Panc1 (cell line): ENCODE measurements at regions not wholly inside any gene's neighbourhood (a gene's known extent, or its start where the extent isn't known, plus 50 kb on each side); places are given as distances from the start of the nearest gene placed in this dataset.

Experiments used
- ATAC-seq: fragments of 200-7000 bp; cut with Tn5 transposase; 2 replicates; pipeline ENCODE4 v1.9.1; 2020; ENCODE audit warnings: mild to moderate bottlenecking, moderate library complexity
- BruUV-seq: library from RNA; stranded (reverse); fragments of 400-500 nt; replicated peaks from 2 replicates; lab custom pipeline; 2021; lab: Mats Ljungman, UMichigan
- CTCF ChIA-PET: fragments of 300-600 bp; sonication (Branson Sonifier 250); formaldehyde crosslinking; loops from one replicate; lab custom pipeline; 2022; ENCODE audit warnings: antibody characterized with exemption; lab: Charles Lee
- POLR2A ChIA-PET: fragments of 300-600 bp; sonication (Branson Sonifier 250); formaldehyde crosslinking; loops from one replicate; lab custom pipeline; 2022; ENCODE audit warnings: antibody characterized with exemption; lab: Charles Lee
- DNase-seq: peaks from one replicate; pipeline ENCODE4 v3.0.0-alpha.2; 2010; ENCODE audit warnings: low read depth, low spot score
- H3K27ac ChIP-seq: 2 replicates; pipeline ENCODE4 v1.5.1; 2011; ENCODE audit warnings: mild to moderate bottlenecking, low read length, inconsistent platforms
- H3K27me3 ChIP-seq: fragments of 200-500 bp; sonication (Bioruptor generic); 2 replicates; pipeline ENCODE4 v1.6.0; 2014; ENCODE audit warnings: low read length, inconsistent platforms; ENCODE audit not compliant: control insufficient read depth, insufficient read depth
- H3K36me3 ChIP-seq: fragments of 200-500 bp; sonication (Bioruptor generic); 2 replicates; pipeline ENCODE4 v1.5.1; 2014; ENCODE audit warnings: inconsistent platforms, mild to moderate bottlenecking, low read length, moderate library complexity; ENCODE audit not compliant: control insufficient read depth, insufficient read depth
- H3K4me1 ChIP-seq: 2 replicates; pipeline ENCODE4 v1.5.1; 2011; ENCODE audit warnings: inconsistent platforms, mild to moderate bottlenecking, low read length, moderate library complexity; ENCODE audit not compliant: control insufficient read depth, insufficient read depth
- H3K4me3 ChIP-seq, 2 experiments: 2 replicates each; pipeline ENCODE4 v1.5.1; 2011 to 2012; ENCODE audit warnings: low read depth in 2 of 2, low read length in 2 of 2, mild to moderate bottlenecking in 2 of 2, inconsistent platforms in 1 of 2, moderate library complexity in 1 of 2
- H3K9me3 ChIP-seq: fragments of 200-500 bp; sonication (Bioruptor generic); 2 replicates; pipeline ENCODE4 v1.5.1; 2014; ENCODE audit warnings: low read depth, mild to moderate bottlenecking, inconsistent platforms, low read length, moderate library complexity; ENCODE audit not compliant: control insufficient read depth, insufficient read depth
- CTCF ChIP-seq: fragments of 450-650 bp; IDR thresholded peaks from 2 replicates; pipeline ENCODE4 v1.5.1; 2017; ENCODE audit warnings: mild to moderate bottlenecking
- POLR2AphosphoS5 ChIP-seq: IDR thresholded peaks from 2 replicates; pipeline ENCODE4 v1.6.1; 2012; ENCODE audit warnings: mild to moderate bottlenecking, low read depth, low read length, moderate library complexity
- REST ChIP-seq, 2 experiments: IDR thresholded peaks; 2 replicates each; pipeline ENCODE4 v1.6.1; 2011 to 2012; ENCODE audit warnings: low read depth in 2 of 2, control low read depth in 1 of 2, low read length in 1 of 2, mild to moderate bottlenecking in 1 of 2, moderate library complexity in 1 of 2; ENCODE audit not compliant: insufficient read depth in 1 of 2
- SIN3A ChIP-seq: IDR thresholded peaks from 2 replicates; pipeline ENCODE4 v1.6.1; 2012; ENCODE audit warnings: low read depth, mild to moderate bottlenecking, low read length, moderate library complexity, borderline replicate concordance; ENCODE audit not compliant: insufficient read depth
- TCF7L2 ChIP-seq: IDR thresholded peaks from 2 replicates; pipeline ENCODE4 v1.6.1; 2011; ENCODE audit warnings: mild to moderate bottlenecking, low read depth, low read length, inconsistent platforms
- in situ Hi-C: cut with HindIII; loops from 2 replicates; pipeline ENCODE4 v1.10.0; 2016; ENCODE audit warnings: low sequenced_read_pairs, low pct_unique_long_range_greater_than_20kb
- intact Hi-C: fragments of 100-400 bp; cut with micrococcal nuclease; formaldehyde crosslinking; loops from one replicate; pipeline ENCODE4 v1.10.0; 2022; ENCODE audit not compliant: unreplicated experiment

GRCh38 chr20:10167040-10167439, 51.6 kb upstream of the SNAP25 start:
- no peaks in the 10 kb centered on the region for H3K36me3 ChIP-seq
- no peaks in the 10 kb centered on the region; the same call in 1 of the 2 replicates for H3K27me3 ChIP-seq
- in situ Hi-C loops (no loop called here), intact Hi-C loops (no loop called here)
- CTCF ChIA-PET: no interaction called here
- H3K9me3 ChIP-seq: no peaks in the 10 kb centered on the region
- BruUV-seq: no TSS peak
- no peak for DNase-seq
- H3K27ac ChIP-seq: no peak overlapping the region
- H3K4me1 ChIP-seq: no peaks in the 10 kb centered on the region
- POLR2A ChIA-PET: no interaction called here
- no peak for ATAC-seq
- H3K4me3 ChIP-seq: no peak overlapping the region
- no peak for TF ChIP-seq TCF7L2
- no peak for TF ChIP-seq POLR2AphosphoS5
- TF ChIP-seq SIN3A: no peak

GRCh38 chr20:10167594-10167993, 51.0 kb upstream of the SNAP25 start:
- H3K36me3 ChIP-seq: no peaks in the 10 kb centered on the region
- H3K4me1 ChIP-seq: no peaks in the 10 kb centered on the region
- in situ Hi-C loops: no loop called here
- no peaks in the 10 kb centered on the region for H3K9me3 ChIP-seq
- CTCF ChIA-PET: no interaction called here
- POLR2A ChIA-PET: no interaction called here
- intact Hi-C loops: no loop called here
- BruUV-seq: no TSS peak
- no peak for DNase-seq
- no peak overlapping the region for H3K27ac ChIP-seq
- no peak for ATAC-seq
- TF ChIP-seq POLR2AphosphoS5 (no peak), TCF7L2 (no peak), REST (IDR thresholded peaks at IDR 0.05; ENCODE audit: insufficient read depth in 1 of 2, low read depth in 2 of 2, low read length in 1 of 2) (no peak), SIN3A (no peak), CTCF (no peak)
- H3K27me3 ChIP-seq: no peaks in the 10 kb centered on the region; the same call in 1 of the 2 replicates
- no peak overlapping the region for H3K4me3 ChIP-seq
